GM12878 (cell line): ENCODE measurements at regions not wholly inside any gene's neighbourhood (a gene's known extent, or its start where the extent isn't known, plus 50 kb on each side); places are given as distances from the start of the nearest gene placed in this dataset.

Experiments used
- BACH1 ChIP-seq: fragments of 450-650 bp; IDR thresholded peaks from 2 replicates; pipeline ENCODE4 v1.6.1; 2017; ENCODE audit warnings: mild to moderate bottlenecking, borderline replicate concordance
- BCL3 ChIP-seq: IDR thresholded peaks from 2 replicates; pipeline ENCODE4 v1.6.1; 2011; ENCODE audit warnings: borderline replicate concordance, low read depth, mild to moderate bottlenecking, moderate library complexity, low read length; ENCODE audit not compliant: insufficient read depth, poor library complexity, severe bottlenecking
- FOS ChIP-seq: IDR thresholded peaks from 3 replicates; pipeline ENCODE4 v1.6.1; 2011; ENCODE audit warnings: borderline replicate concordance; ENCODE audit not compliant: insufficient read length; ENCODE audit errors: extremely low read depth
- MYB ChIP-seq: fragments of 150-350 bp; IDR thresholded peaks from 2 replicates; pipeline ENCODE4 v1.6.1; 2014; ENCODE audit warnings: mild to moderate bottlenecking, low read depth, low read length, borderline replicate concordance
- USF1 ChIP-seq: IDR thresholded peaks from 2 replicates; pipeline ENCODE4 v1.6.1; 2011; ENCODE audit warnings: borderline replicate concordance, low read depth, mild to moderate bottlenecking, moderate library complexity, mixed read lengths, low read length; ENCODE audit not compliant: insufficient read depth; ENCODE audit errors: extremely low read length
- ZBTB11 ChIP-seq: fragments of 450-650 bp; formaldehyde crosslinking; IDR thresholded peaks from 2 replicates; pipeline ENCODE4 v1.5.0; 2022; ENCODE audit warnings: mild to moderate bottlenecking, missing genetic modification characterization
- ZNF24 ChIP-seq: fragments of 450-650 bp; IDR thresholded peaks from 2 replicates; pipeline ENCODE4 v1.6.1; 2017; ENCODE audit warnings: antibody characterized with exemption, mild to moderate bottlenecking

GRCh38 chr5:171649075-171649401 is 136.6 kb upstream of the SMIM23 start (continued):
- TF ChIP-seq BCL3, result no peak
- TF ChIP-seq ZBTB11, result no peak
- TF ChIP-seq FOS, result no peak
- no peak for TF ChIP-seq MYB
- TF ChIP-seq BACH1, result no peak
- no peak for TF ChIP-seq ZNF24
- no peak for TF ChIP-seq USF1
